WTC11 (cell line): ENCODE measurements at regions not wholly inside any gene's neighbourhood (a gene's known extent, or its start where the extent isn't known, plus 50 kb on each side); places are given as distances from the start of the nearest gene placed in this dataset.

Experiments
- CDX4 ChIP-seq: fragments of 250-450 bp; sonication (Bioruptor Pico); IDR thresholded peaks from 2 replicates; pipeline ENCODE4 v1.9.0; 2021; ENCODE audit warnings: moderate library complexity, mild to moderate bottlenecking, inconsistent platforms, borderline replicate concordance
- CREB1 ChIP-seq: sonication (generic); formaldehyde crosslinking; IDR thresholded peaks from 2 replicates; pipeline ENCODE4 v1.8.0; 2023; ENCODE audit warnings: mild to moderate bottlenecking, missing genetic modification reagents
- CTCF ChIP-seq: fragments of 200-600 bp; IDR thresholded peaks from 2 replicates; pipeline ENCODE4 v1.8.0; 2022; ENCODE audit warnings: antibody characterized with exemption
- ETV6 ChIP-seq: sonication (generic); formaldehyde crosslinking; IDR thresholded peaks from 2 replicates; pipeline ENCODE4 v1.8.1; 2022; ENCODE audit warnings: mild to moderate bottlenecking, missing genetic modification reagents
- HMGXB4 ChIP-seq: sonication (generic); formaldehyde crosslinking; IDR thresholded peaks from 2 replicates; pipeline ENCODE4 v1.8.1; 2023; ENCODE audit warnings: mild to moderate bottlenecking, moderate library complexity, missing genetic modification reagents
- SMAD4 ChIP-seq: sonication (generic); formaldehyde crosslinking; IDR thresholded peaks from 2 replicates; pipeline ENCODE4 v1.8.0; 2022; ENCODE audit warnings: mild to moderate bottlenecking, missing genetic modification reagents
- USF2 ChIP-seq: sonication (generic); formaldehyde crosslinking; IDR thresholded peaks from 2 replicates; pipeline ENCODE4 v1.8.1; 2023; ENCODE audit warnings: mild to moderate bottlenecking, missing genetic modification reagents, moderate library complexity
- ZNF512 ChIP-seq: sonication (generic); formaldehyde crosslinking; IDR thresholded peaks from 2 replicates; pipeline ENCODE4 v1.8.1; 2022; ENCODE audit warnings: missing genetic modification reagents, borderline replicate concordance

GRCh38 chr4:54176202-54176601 lies 52.9 kb upstream of the PDGFRA start:
- TF ChIP-seq ETV6 (CRISPR knock-in tag) (no peak), CTCF (no peak), CREB1 (no peak), USF2 (CRISPR knock-in tag) (no peak), SMAD4 (CRISPR knock-in tag) (no peak), HMGXB4 (CRISPR knock-in tag) (no peak), ZNF512 (CRISPR knock-in tag) (no peak), CDX4 (no peak)
